Natural killer cell treated with Interleukin-12 subunit alpha and Interleukin-12 subunit beta and Interleukin-15 and Interleukin-18, amount 100 ng/mL, for 72 hours (primary cell): ENCODE measurements at regions not wholly inside any gene's neighbourhood (a gene's known extent, or its start where the extent isn't known, plus 50 kb on each side); places are given as distances from the start of the nearest gene placed in this dataset.

Experiments
- ATAC-seq, 2 donors: fragments of 150-1000 bp; cut with Tn5 transposase in 1 of 2; sonication (Bioruptor Pico), chemical (Tn5 transposase) in 1 of 2; 2 replicates each; pipeline ENCODE4 v1.10.0; 2021
- DNase-seq: peaks from one replicate; pipeline ENCODE4 v3.0.0; 2022; ENCODE audit warnings: low spot score
- H3K27ac Mint-ChIP-seq, 2 donors: 1 replicate in 1 of 2; 2 replicates in 1 of 2; pipeline ENCODE4 v1.8.0; 2022; ENCODE audit warnings: mixed read lengths in 2 of 2, mild to moderate bottlenecking in 1 of 2, moderate library complexity in 1 of 2
- H3K27me3 Mint-ChIP-seq, 2 donors: 1 replicate in 1 of 2; 2 replicates in 1 of 2; pipeline ENCODE4 v1.8.0; 2022; ENCODE audit warnings: mixed read lengths in 2 of 2
- H3K36me3 Mint-ChIP-seq: one replicate; pipeline ENCODE4 v1.8.0; 2022; ENCODE audit warnings: mixed read lengths
- H3K4me1 Mint-ChIP-seq, 2 donors: 1 replicate in 1 of 2; 2 replicates in 1 of 2; pipeline ENCODE4 v1.8.0; 2022; ENCODE audit warnings: low read depth in 2 of 2, mixed read lengths in 2 of 2, mild to moderate bottlenecking in 1 of 2
- H3K4me3 Mint-ChIP-seq: one replicate; pipeline ENCODE4 v1.8.0; 2022; ENCODE audit warnings: mixed read lengths
- H3K9me3 Mint-ChIP-seq: 2 replicates; pipeline ENCODE4 v1.8.0; 2022; ENCODE audit warnings: mixed read lengths

GRCh38 chr2:144597894-144598593 lies 78.1 kb upstream of the ZEB2 start:
- peaks cover 41 to 57% of the 10 kb centered on the region in 2 donors for H3K4me1 Mint-ChIP-seq
- ATAC-seq (no peak), DNase-seq (no peak)
- peak overlapping the region; percentile 77 for H3K4me3 Mint-ChIP-seq
- H3K9me3 Mint-ChIP-seq: peaks cover 3% of the 10 kb centered on the region
- peak overlapping the region; percentile 71 to 80 for H3K27ac Mint-ChIP-seq
- no peaks in the 10 kb centered on the region for H3K36me3 Mint-ChIP-seq
- no peaks in the 10 kb centered on the region for H3K27me3 Mint-ChIP-seq

DNA sequence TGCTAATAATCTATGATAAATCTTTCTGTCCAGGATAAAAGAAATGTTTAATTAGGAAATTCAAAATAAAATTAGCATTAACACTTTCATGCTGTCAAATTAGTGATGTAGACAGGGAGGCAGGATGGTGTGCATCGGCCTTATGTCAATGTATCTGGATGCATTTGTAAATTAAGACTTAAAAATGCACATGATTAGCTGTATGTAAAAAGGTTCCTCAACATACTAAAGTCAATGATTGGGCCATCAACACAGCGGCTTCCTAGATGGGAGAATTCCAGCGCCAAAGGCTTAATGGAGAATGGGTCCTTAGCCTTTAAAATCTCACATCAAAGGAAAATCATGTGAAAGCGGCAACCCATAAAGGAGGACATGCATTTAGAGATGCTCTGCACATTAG lies 77.5 kb upstream of the ZEB2 start:
- Mint-ChIP-seq H3K27ac (peak overlapping the region; percentile 71 to 80), H3K9me3 (peaks cover 3% of the 10 kb centered on the region), H3K4me3 (peak overlapping the region; percentile 77), H3K36me3 (no peaks in the 10 kb centered on the region), H3K27me3 (no peaks in the 10 kb centered on the region), H3K4me1 (peaks cover 41 to 57% of the 10 kb centered on the region in 2 donors)
- no peak for DNase-seq
- ATAC-seq: no peak

DNA sequence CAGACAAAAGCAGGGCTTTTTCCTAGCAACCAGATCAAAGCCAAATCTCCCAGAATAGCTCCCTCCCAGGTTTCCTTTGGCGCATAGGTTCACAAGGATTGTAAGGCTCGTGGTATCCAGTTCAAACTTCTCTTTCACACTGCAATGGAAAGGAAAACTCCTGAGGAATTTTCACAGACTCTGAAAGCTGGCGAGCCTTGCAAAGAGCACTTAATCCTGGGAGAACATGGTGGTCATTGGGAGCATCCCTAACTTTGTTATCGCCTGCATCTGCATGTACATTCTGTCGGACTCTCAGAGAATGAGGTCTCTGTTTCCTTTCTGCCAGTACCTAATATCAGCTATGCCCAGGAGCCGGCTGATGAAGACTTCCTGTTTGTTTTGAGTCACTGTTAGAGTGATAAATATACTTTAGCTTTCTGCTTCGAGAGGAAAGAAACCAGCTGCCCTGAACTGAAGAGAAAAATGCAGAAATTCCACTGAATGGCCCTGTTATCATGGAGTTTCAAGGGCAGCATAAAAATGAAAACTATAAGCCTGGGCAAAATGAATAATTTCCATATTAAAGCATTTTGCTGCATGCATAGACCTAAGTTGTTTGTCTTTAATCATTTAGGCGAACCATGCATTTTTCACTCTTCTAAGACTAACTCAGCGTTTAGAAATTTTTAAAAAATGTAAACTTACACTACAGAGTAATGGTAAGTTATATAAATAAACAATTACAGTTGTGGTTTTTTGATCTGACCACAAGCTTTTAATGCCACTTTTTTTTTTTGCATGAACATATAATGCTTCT lies 76.4 kb upstream of the ZEB2 start:
- ATAC-seq: peak; percentile 85 to 89
- Mint-ChIP-seq H3K4me1 (peaks cover 41 to 57% of the 10 kb centered on the region in 2 donors), H3K4me3 (peak overlapping the region; percentile 64), H3K9me3 (peaks cover 3% of the 10 kb centered on the region), H3K27me3 (no peaks in the 10 kb centered on the region), H3K36me3 (no peaks in the 10 kb centered on the region), H3K27ac (peak overlapping the region; percentile 71 to 80)
- DNase-seq: peak; percentile 69

GRCh38 chr2:144595686-144596072 lies 75.8 kb upstream of the ZEB2 start:
- peaks cover 39 to 54% of the 10 kb centered on the region in 2 donors for H3K4me1 Mint-ChIP-seq
- H3K4me3 Mint-ChIP-seq: peak overlapping the region; percentile 64
- no peak for DNase-seq

GRCh38 chr2:144595279-144595678 lies 75.4 kb upstream of the ZEB2 start:
- peak overlapping the region; percentile 71 to 80 for H3K27ac Mint-ChIP-seq

More at GRCh38 chr2:144595686-144596072, 75.8 kb upstream of the ZEB2 start:
- H3K27ac Mint-ChIP-seq: peak overlapping the region; percentile 71 to 80
- H3K36me3 Mint-ChIP-seq: no peaks in the 10 kb centered on the region
- no peak for ATAC-seq
- peaks cover 3% of the 10 kb centered on the region for H3K9me3 Mint-ChIP-seq
- H3K27me3 Mint-ChIP-seq: no peaks in the 10 kb centered on the region

DNA sequence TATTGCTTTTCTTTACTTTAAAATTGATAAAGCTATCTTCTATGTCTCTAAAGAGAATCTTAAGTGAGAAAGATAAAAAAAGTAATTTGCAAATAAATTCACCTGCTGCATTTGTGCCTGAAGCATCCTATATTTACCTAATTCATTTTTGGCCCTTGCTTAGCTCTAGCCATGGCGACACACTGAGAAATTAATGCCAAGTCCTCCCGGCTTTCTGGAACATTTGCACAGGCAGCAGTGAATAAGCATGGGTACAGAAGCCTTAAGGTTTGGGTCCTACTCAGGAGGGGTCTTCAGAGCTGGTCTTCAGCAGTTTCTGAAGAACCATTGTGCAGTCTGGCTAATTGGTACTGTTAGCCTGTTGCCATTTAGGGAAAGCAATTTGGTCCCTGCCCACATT lies 73.9 kb upstream of the ZEB2 start:
- no peak for ATAC-seq
- Mint-ChIP-seq H3K9me3 (no peaks in the 10 kb centered on the region), H3K4me3 (no peak overlapping the region), H3K36me3 (no peaks in the 10 kb centered on the region), H3K4me1 (peaks cover 25 to 35% of the 10 kb centered on the region in 2 donors), H3K27me3 (no peaks in the 10 kb centered on the region), H3K27ac (no peak overlapping the region)
- no peak for DNase-seq

More at GRCh38 chr2:144595279-144595678, 75.4 kb upstream of the ZEB2 start:
- Mint-ChIP-seq H3K9me3 (peaks cover 3% of the 10 kb centered on the region), H3K4me3 (peak overlapping the region; percentile 64), H3K27me3 (no peaks in the 10 kb centered on the region), H3K36me3 (no peaks in the 10 kb centered on the region), H3K4me1 (peaks cover 35 to 50% of the 10 kb centered on the region in 2 donors)
- DNase-seq (no peak), ATAC-seq (no peak)

- Mint-ChIP-seq H3K27me3 (no peaks in the 10 kb centered on the region), H3K9me3 (no peaks in the 10 kb centered on the region), H3K4me1 (peaks cover 15 to 29% of the 10 kb centered on the region in 2 donors), H3K27ac (no peak overlapping the region), H3K4me3 (no peak overlapping the region), H3K36me3 (peaks cover 2% of the 10 kb centered on the region)
- no peak for DNase-seq
- ATAC-seq: no peak
Measured at GRCh38 chr2:144592500-144593256, 72.8 kb upstream of the ZEB2 start.

DNA sequence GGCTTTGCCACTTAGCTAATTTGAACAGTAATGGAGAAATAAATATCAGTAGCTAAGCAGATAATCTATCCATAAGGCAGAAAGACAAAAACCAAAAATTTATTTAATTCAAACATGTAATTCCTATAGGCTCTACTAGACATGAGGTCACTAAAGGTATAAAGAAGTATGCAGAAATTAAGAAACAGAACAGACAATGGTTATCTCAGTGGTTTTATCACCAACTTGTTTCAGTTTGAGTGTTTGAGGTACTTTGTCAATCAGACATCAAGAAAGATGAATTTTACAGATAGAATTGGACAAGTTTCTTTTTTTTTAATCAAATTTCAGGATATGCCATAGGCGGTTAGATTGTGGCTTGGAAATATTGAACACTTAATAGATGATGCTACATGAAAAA lies 67.4 kb upstream of the ZEB2 start:
- Mint-ChIP-seq H3K36me3 (peaks cover 11% of the 10 kb centered on the region), H3K27me3 (no peaks in the 10 kb centered on the region), H3K27ac (peak overlapping the region; percentile 30 to 35), H3K4me3 (peak overlapping the region; percentile 32), H3K9me3 (no peaks in the 10 kb centered on the region), H3K4me1 (peaks cover 22 to 47% of the 10 kb centered on the region in 2 donors)
- ATAC-seq: peak in 1 of 2 donors; percentile 63
- DNase-seq: no peak

GRCh38 chr2:144586476-144586875 lies 66.6 kb upstream of the ZEB2 start:
- DNase-seq (no peak), ATAC-seq (no peak)
- no peak overlapping the region for H3K4me3 Mint-ChIP-seq
- H3K27ac Mint-ChIP-seq: no peak overlapping the region
- peaks cover 11% of the 10 kb centered on the region for H3K36me3 Mint-ChIP-seq
- H3K4me1 Mint-ChIP-seq: peaks cover 31 to 55% of the 10 kb centered on the region in 2 donors
- H3K9me3 Mint-ChIP-seq: no peaks in the 10 kb centered on the region
- H3K27me3 Mint-ChIP-seq: no peaks in the 10 kb centered on the region

GRCh38 chr2:144583741-144584453 lies 64.0 kb upstream of the ZEB2 start:
- Mint-ChIP-seq H3K27ac (peak overlapping the region; percentile 24 to 57), H3K27me3 (no peaks in the 10 kb centered on the region), H3K36me3 (peaks cover 11% of the 10 kb centered on the region), H3K4me1 (peaks cover 42 to 69% of the 10 kb centered on the region in 2 donors), H3K4me3 (peak overlapping the region; percentile 72), H3K9me3 (no peaks in the 10 kb centered on the region)
- peak; percentile 57 to 86 for ATAC-seq
- no peak for DNase-seq

DNA sequence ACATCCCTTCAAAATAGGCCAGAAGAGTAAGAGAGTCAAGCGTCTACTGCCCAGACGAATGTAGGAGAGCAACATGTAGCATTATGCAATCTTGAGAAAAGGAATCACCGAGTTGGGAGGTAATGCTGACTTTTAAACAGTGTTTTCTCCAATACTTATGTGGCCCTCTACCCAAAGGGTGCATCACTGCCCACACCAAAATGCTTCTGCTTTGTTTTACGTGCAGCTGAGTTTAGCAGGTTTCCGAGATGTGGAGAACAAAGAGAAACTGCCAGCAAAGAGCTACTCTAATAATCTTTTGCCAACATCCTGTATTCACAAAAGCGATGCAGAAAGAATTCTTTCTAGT lies 63.4 kb upstream of the ZEB2 start:
- DNase-seq: no peak
- Mint-ChIP-seq H3K4me1 (peaks cover 42 to 69% of the 10 kb centered on the region in 2 donors), H3K36me3 (peaks cover 11% of the 10 kb centered on the region), H3K9me3 (no peaks in the 10 kb centered on the region), H3K27ac (peak overlapping the region; percentile 57 to 76), H3K27me3 (no peaks in the 10 kb centered on the region), H3K4me3 (peak overlapping the region; percentile 72)
- ATAC-seq: no peak

GRCh38 chr2:144582651-144583380 lies 62.9 kb upstream of the ZEB2 start:
- peak overlapping the region; percentile 72 for H3K4me3 Mint-ChIP-seq

More at GRCh38 chr2:144582651-144583380, 62.9 kb upstream of the ZEB2 start:
- no peak for ATAC-seq
- Mint-ChIP-seq H3K9me3 (no peaks in the 10 kb centered on the region), H3K27ac (peak overlapping the region; percentile 57 to 76), H3K27me3 (no peaks in the 10 kb centered on the region), H3K4me1 (peaks cover 42 to 67% of the 10 kb centered on the region in 2 donors), H3K36me3 (peaks cover 10% of the 10 kb centered on the region)
- no peak for DNase-seq
